Progenitor cell of endocrine pancreas (in vitro differentiated cells): ENCODE measurements at regions not wholly inside any gene's neighbourhood (a gene's known extent, or its start where the extent isn't known, plus 50 kb on each side); places are given as distances from the start of the nearest gene placed in this dataset.

Experiments
- DNase-seq: peaks from one replicate; pipeline ENCODE4 v3.0.0; 2021; ENCODE audit warnings: low spot score; ENCODE audit not compliant: unreplicated experiment
- H3K27ac Mint-ChIP-seq: 2 replicates; pipeline ENCODE4 v1.8.0; 2021; ENCODE audit warnings: mild to moderate bottlenecking, moderate library complexity, mixed read lengths
- H3K27me3 Mint-ChIP-seq: 2 replicates; pipeline ENCODE4 v1.8.0; 2021; ENCODE audit warnings: mixed read lengths
- H3K36me3 Mint-ChIP-seq: 2 replicates; pipeline ENCODE4 v1.8.0; 2022; ENCODE audit warnings: mixed read lengths; ENCODE audit not compliant: insufficient read depth
- H3K4me1 Mint-ChIP-seq: 2 replicates; pipeline ENCODE4 v1.8.0; 2021; ENCODE audit warnings: low read depth, mixed read lengths
- H3K4me3 Mint-ChIP-seq: 2 replicates; pipeline ENCODE4 v1.8.0; 2021; ENCODE audit warnings: low read depth, mild to moderate bottlenecking, moderate library complexity, mixed read lengths
- H3K9me3 Mint-ChIP-seq: 2 replicates; pipeline ENCODE4 v1.8.0; 2021; ENCODE audit warnings: low read depth, mixed read lengths
- CTCF ChIP-seq: fragments of 200-600 bp; sonication (generic); IDR thresholded peaks from one replicate; pipeline ENCODE4 v1.5.0; 2021; ENCODE audit warnings: antibody characterized with exemption, mild to moderate bottlenecking; ENCODE audit not compliant: unreplicated experiment

- Mint-ChIP-seq H3K27me3 (peaks cover 3% of the 10 kb centered on the region), H3K36me3 (no peaks in the 10 kb centered on the region), H3K4me3 (no peak overlapping the region), H3K27ac (no peak overlapping the region), H3K4me1 (peaks cover 7% of the 10 kb centered on the region), H3K9me3 (no peaks in the 10 kb centered on the region)
- no peak for DNase-seq
- TF ChIP-seq CTCF, result no peak
Measured at GRCh38 chr5:6218517-6218916, 159.8 kb downstream of the MED10 start.

GRCh38 chr5:6218116-6218515 is 160.2 kb downstream of the MED10 start:
- H3K4me1 Mint-ChIP-seq, result peaks cover 8% of the 10 kb centered on the region
- no peak for TF ChIP-seq CTCF
- H3K27ac Mint-ChIP-seq, result no peak overlapping the region
- H3K27me3 Mint-ChIP-seq, result peaks cover 3% of the 10 kb centered on the region
- H3K36me3 Mint-ChIP-seq, result no peaks in the 10 kb centered on the region
- H3K9me3 Mint-ChIP-seq, result no peaks in the 10 kb centered on the region
- no peak overlapping the region for H3K4me3 Mint-ChIP-seq
- no peak for DNase-seq

GRCh38 chr5:6216471-6217075 is 161.8 kb downstream of the MED10 start:
- H3K9me3 Mint-ChIP-seq, result peaks cover 3% of the 10 kb centered on the region
- no peak for DNase-seq
- H3K27me3 Mint-ChIP-seq, result peaks cover 3% of the 10 kb centered on the region
- H3K4me3 Mint-ChIP-seq, result no peak overlapping the region
- no peak for TF ChIP-seq CTCF
- no peak overlapping the region for H3K27ac Mint-ChIP-seq
- H3K36me3 Mint-ChIP-seq, result no peaks in the 10 kb centered on the region
- peaks cover 8% of the 10 kb centered on the region for H3K4me1 Mint-ChIP-seq

- peaks cover 3% of the 10 kb centered on the region for H3K9me3 Mint-ChIP-seq
- DNase-seq, result no peak
- no peak overlapping the region for H3K27ac Mint-ChIP-seq
- no peak for TF ChIP-seq CTCF
- peaks cover 8% of the 10 kb centered on the region for H3K4me1 Mint-ChIP-seq
- H3K4me3 Mint-ChIP-seq, result no peak overlapping the region
- H3K36me3 Mint-ChIP-seq, result no peaks in the 10 kb centered on the region
- peaks cover 3% of the 10 kb centered on the region for H3K27me3 Mint-ChIP-seq
Measured at GRCh38 chr5:6215891-6216290, 162.5 kb downstream of the MED10 start.

GRCh38 chr5:6212244-6212643 is 166.1 kb downstream of the MED10 start:
- no peak for TF ChIP-seq CTCF
- Mint-ChIP-seq H3K27ac (peak overlapping the region; percentile 4), H3K4me1 (peaks cover 8% of the 10 kb centered on the region), H3K27me3 (no peaks in the 10 kb centered on the region), H3K9me3 (peaks cover 3% of the 10 kb centered on the region), H3K36me3 (no peaks in the 10 kb centered on the region), H3K4me3 (no peak overlapping the region)
- DNase-seq, result no peak
